ENCODE measurements at regions not wholly inside any gene's neighbourhood (a gene's known extent, or its start where the extent isn't known, plus 50 kb on each side); places are given as distances from the start of the nearest gene placed in this dataset.
A peak's percentile ranks its signal among the peaks of the same experiment; 100 is the strongest.
"Not testable (repeated sequence)": the region's sequence is repeated elsewhere in the genome, so short reads cannot be mapped to it uniquely, and the experiment has no call there.

- no peak for DNase-seq (ENCODE audit: low spot score)
These were observed 196.3 kb downstream of the PALM2AKAP2 start for GRCh38 chr9:109976303-109976702.

GRCh38 chr9:109977521-109977920 lies 197.5 kb downstream of the PALM2AKAP2 start:
- DNase-seq (ENCODE audit: low spot score) = no peak

- no peak for DNase-seq (ENCODE audit: low spot score)
These were observed 201.1 kb downstream of the PALM2AKAP2 start for GRCh38 chr9:109981091-109981490.

- no peak for DNase-seq (ENCODE audit: low spot score)
These were observed 206.6 kb downstream of the PALM2AKAP2 start for GRCh38 chr9:109986521-109986991.

GRCh38 chr9:109989296-109989695 lies 209.3 kb downstream of the PALM2AKAP2 start:
- DNase-seq (ENCODE audit: low spot score) = no peak

GRCh38 chr9:109990541-109990940 lies 210.5 kb downstream of the PALM2AKAP2 start:
- DNase-seq (ENCODE audit: low spot score) = no peak

GRCh38 chr9:109992293-109992692 lies 212.3 kb downstream of the PALM2AKAP2 start:
- DNase-seq (ENCODE audit: low spot score) = no peak

- DNase-seq (ENCODE audit: low spot score) = no peak
These were observed 213.4 kb downstream of the PALM2AKAP2 start for GRCh38 chr9:109993250-109993978.

GRCh38 chr9:109994141-109994540 lies 213.8 kb downstream of the C9orf152 start:
- no peak for DNase-seq (ENCODE audit: low spot score)

GRCh38 chr9:109996936-109997580 lies 210.9 kb downstream of the C9orf152 start:
- no peak for DNase-seq (ENCODE audit: low spot score)

- no peak for DNase-seq (ENCODE audit: low spot score)
These were observed 210.3 kb downstream of the C9orf152 start for GRCh38 chr9:109997682-109998081.

- not testable (repeated sequence) for DNase-seq (ENCODE audit: low spot score)
These were observed 202.4 kb downstream of the C9orf152 start for GRCh38 chr9:110005521-110005920.

GRCh38 chr9:110006657-110007056 lies 201.3 kb downstream of the C9orf152 start:
- DNase-seq (ENCODE audit: low spot score) = no peak

- DNase-seq (ENCODE audit: low spot score) = no peak
These were observed 200.3 kb downstream of the C9orf152 start for GRCh38 chr9:110007477-110008270.

GRCh38 chr9:110008663-110009062 lies 199.3 kb downstream of the C9orf152 start:
- no peak for DNase-seq (ENCODE audit: low spot score)

GRCh38 chr9:110011628-110012320 lies 196.2 kb downstream of the C9orf152 start:
- no peak for DNase-seq (ENCODE audit: low spot score)

- no peak for DNase-seq (ENCODE audit: low spot score)
These were observed 194.9 kb downstream of the C9orf152 start for GRCh38 chr9:110013064-110013463.

- peak; percentile 9 for DNase-seq (ENCODE audit: low spot score)
These were observed 192.2 kb downstream of the C9orf152 start for GRCh38 chr9:110015759-110016158.

GRCh38 chr9:110016340-110016739 lies 191.6 kb downstream of the C9orf152 start:
- DNase-seq (ENCODE audit: low spot score) = no peak

- DNase-seq (ENCODE audit: low spot score) = not testable (repeated sequence)
These were observed 187.7 kb downstream of the C9orf152 start for GRCh38 chr9:110020216-110020615.

- no peak for DNase-seq (ENCODE audit: low spot score)
These were observed 186.1 kb downstream of the C9orf152 start for GRCh38 chr9:110021891-110022290.

- not testable (repeated sequence) for DNase-seq (ENCODE audit: low spot score)
These were observed 184.7 kb downstream of the C9orf152 start for GRCh38 chr9:110023221-110023620.

Data from CD4-positive, alpha-beta T cell treated with Interleukin-6 at 100 ng/mL for 8 hours (primary cell).